HG03469 (cell line): ENCODE measurements at regions not wholly inside any gene's neighbourhood (a gene's known extent, or its start where the extent isn't known, plus 50 kb on each side); places are given as distances from the start of the nearest gene placed in this dataset.
"Not testable (repeated sequence)": the region's sequence is repeated elsewhere in the genome, so short reads cannot be mapped to it uniquely, and the experiment has no call there.

Experiments
- ATAC-seq: cut with Tn5 transposase; IDR thresholded peaks from one replicate; pipeline ENCODE4 v1.9.1; 2021; ENCODE audit warnings: mild to moderate bottlenecking, moderate library complexity, moderate number of reproducible peaks; ENCODE audit not compliant: unreplicated experiment

DNA sequence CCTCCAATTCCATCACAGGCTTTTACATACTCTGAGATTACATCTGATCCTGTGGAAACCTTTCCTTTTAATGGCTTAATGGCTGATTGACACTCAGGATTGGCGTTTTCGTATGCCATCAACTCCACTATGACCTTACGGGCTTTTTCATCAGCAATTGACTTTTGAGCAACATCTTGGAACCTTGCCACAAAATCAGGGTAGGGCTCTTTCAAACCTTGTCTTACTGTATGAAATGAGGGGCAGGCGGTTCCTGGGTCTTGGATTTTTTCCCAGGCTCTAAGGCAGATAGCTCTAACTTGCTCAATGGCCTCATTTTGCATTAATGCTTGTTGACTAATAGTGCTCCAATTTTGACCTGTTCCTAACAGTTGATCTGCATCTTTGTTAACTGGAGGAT is 250.9 kb upstream of the PRKCQ start:
- ATAC-seq: not testable (repeated sequence)

DNA sequence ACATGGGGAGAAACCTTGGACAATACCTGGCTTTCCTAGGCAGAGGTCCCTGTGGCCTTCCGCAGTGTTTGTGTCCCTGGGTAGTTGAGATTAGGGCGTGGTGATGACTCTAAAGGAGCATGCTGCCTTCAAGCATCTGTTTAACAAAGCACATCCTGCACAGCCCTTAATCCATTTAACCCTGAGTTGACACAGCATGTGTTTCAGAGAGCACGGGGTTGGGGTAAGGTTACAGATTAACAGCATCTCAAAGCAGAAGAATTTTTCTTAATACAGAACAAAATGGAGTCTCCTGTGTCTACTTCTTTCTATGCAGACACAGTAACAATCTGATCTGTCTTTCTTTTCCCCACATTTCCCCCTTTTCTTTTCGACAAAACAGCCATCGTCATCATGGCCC is 244.7 kb upstream of the PRKCQ start:
- ATAC-seq: not testable (repeated sequence)

DNA sequence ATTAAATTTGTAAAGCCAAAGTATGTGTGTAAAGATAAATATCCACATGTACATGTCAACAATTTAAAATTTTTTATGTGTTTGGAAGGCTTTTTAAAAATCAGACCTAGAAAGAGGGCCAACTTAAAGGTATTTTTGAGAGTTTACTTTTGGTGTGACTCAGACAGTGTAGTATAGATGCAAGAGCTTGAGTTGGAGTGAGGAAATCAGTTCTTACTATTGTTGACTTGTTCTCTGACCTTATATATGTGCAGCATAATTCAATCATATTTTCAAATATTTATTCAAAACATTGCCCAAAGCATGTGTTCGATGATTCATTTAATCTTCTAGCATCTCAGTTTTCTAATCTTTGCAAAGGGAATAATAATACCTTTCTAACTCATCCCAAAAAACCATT is 243.7 kb upstream of the PRKCQ start:
- ATAC-seq: no peak

DNA sequence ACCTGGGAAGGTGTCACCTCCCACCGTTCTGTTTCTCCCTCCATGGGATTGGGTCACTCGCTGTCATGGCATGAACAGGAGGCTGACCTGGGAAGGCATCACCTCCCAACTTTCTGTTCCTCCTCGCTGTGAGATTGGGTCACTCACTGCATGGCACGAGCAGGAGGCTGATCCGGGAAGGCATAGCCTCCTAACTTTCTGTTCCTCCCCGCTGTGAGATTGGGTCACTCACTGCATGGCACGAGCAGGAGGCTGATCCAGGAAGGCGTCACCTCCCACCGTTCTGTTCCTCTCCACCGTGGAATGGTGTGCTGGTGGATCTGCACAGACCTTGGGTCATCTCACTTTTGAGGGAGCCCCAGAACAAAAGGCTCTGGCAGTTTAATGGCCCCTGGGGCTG is 239.2 kb upstream of the PRKCQ start:
- no peak for ATAC-seq

DNA sequence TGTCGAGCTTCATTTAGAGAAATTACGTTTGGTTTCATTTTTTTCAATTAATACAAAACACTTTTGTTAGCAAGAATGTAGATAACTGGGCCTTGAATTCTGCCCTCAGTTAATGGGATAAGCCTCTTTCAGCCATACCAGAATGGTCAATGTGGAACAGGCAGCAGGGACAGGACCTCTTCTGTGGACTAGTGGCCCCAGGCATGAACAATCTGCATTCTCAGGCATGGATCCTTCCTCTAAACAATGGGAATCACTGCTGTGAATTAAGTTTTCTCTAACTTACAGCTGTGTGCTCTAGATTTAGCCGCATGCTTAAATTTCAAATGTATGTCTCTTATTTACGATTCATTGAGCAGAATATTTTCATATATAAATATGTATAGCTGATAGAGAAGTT is 237.7 kb upstream of the PRKCQ start:
- ATAC-seq: no peak

DNA sequence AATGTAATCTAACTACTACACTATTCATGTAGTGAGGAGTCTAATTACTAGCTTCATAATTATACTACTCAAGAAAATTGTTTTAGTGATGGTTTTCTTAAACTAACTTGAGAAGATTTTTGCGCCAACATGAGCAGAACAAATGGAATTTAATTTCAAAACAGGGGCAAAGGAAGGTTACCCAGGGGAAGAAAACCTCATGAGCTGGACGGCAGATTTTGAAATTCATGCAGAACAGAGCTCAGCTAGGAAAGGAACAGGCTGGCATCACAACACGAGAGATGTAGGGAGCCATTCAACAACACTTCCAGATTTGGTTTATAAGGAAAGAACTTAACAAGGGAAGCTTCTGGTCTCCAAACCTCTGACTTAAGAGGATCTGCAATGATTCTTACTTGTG is 235.3 kb upstream of the PRKCQ start:
- ATAC-seq: no peak

DNA sequence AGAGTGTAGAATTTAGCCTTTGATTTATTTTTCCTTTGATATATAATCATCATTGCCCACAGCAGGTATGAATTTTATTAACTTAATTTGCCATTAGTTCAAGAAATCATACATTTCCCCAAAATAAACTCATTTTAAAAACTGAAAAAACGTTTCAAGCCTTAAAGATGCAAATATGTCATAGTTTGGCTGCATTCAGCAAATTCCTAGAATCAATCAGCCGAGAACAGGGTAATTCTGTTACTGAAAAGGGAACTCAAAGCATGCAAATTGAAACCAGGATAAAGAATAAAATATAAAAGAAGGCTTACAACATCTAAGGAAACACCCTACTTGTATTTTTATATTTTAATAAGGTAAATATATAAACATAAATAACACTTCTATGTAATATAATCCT is 233.8 kb upstream of the PRKCQ start:
- ATAC-seq: no peak

DNA sequence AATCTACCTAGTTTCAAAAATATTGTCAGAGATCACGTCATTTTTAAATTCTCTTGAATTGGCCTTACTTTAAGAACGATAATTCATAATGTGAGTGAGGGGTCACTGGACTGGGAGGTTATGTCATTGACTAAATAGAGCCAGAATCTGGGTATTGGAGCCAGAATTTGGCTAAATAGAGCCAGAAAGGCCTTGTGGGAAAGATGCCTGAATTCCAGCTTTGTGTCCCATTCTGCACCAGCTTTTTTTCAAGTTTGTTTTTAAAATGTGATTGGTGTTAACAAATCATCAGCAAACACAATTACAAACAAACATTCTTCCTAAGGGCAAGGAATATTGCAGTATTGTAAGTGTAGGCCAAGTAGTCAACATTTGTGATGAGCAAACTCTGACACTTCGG is 233.2 kb upstream of the PRKCQ start:
- ATAC-seq: no peak

DNA sequence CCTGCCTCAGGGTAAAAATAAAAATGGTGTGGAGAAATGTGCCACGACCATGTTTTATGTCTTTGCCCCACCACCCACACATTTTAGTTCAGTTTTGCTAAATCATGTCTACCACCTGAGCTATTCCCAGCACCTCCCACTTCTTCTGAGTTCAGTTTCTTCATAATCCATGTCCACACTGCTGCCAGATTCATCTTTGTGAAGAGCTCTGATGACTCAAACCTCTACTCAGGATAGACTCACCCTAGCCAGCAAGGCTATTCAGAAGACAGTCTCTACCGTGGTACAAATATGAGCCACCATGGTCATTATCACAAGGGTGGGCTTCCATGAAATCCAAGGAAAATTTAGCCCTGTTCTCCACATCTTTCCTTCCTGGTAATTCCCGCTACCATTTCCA is 231.1 kb upstream of the PRKCQ start:
- no peak for ATAC-seq

DNA sequence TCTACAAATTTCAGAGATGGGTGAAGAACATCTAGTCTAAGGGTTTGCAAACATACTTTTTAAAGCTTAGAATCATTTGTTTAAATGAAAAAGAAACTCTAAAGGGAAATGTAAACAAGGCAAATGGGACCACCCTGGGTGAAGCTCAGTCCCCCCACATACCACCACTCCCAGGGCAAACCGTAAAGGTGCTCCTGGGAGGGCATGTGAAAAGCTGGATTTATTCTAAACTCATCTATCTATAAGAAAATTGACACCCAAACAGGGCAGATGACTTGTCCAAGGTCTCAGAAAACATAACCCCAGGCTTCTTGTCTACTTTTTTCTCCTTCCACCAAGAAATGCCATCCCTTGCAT is 223.3 kb upstream of the PRKCQ start:
- no peak for ATAC-seq

DNA sequence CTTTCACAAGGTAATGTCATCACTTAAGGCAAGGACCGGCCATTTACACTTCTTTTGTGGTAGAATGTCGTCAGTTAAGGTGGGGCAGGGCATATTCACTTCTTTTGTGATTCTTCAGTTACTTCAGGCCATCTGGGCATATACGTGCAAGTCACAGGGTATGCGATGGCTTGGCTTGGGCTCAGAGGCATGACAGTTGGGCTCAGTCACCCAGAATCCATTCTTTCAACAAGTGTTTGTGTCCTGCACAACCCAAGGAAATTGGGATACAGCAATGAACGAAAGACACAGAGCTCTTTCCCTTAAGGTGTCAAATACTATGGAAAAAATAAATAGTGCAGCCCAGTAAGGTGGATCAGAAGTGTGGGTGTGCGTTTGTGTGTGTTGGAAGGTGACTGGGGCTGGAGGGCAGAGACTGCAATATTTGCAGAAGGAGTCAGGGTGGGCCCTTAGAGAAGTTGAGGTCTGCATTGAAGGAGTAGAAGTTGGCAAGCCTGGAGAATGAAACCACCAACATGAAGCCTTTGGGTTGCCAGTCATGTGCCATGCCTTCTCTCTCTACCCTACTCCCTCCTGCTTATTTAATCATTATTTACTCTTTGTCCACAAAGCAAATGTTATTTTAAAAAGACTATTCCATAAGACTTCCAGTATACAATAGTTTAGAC is 222.8 kb upstream of the PRKCQ start:
- ATAC-seq: no peak

DNA sequence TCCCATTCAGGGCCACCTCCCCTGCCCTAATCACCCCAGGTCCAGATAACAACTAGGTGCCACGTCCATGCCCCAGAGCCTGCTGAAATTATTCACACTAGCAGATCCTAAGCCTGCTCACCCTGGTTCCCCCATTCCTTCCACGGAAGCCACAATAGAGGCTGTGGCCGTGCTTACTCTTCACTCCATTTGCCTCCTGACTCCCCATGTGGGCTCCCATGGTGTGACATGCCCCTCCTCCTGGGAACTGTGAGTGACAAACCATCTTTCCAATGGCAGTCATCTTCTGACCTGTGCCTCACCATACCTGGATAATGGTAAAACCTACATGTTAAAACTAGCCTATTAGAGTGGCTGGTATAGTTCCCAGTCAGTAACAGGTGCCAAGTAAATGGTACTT is 216.2 kb upstream of the PRKCQ start:
- no peak for ATAC-seq

DNA sequence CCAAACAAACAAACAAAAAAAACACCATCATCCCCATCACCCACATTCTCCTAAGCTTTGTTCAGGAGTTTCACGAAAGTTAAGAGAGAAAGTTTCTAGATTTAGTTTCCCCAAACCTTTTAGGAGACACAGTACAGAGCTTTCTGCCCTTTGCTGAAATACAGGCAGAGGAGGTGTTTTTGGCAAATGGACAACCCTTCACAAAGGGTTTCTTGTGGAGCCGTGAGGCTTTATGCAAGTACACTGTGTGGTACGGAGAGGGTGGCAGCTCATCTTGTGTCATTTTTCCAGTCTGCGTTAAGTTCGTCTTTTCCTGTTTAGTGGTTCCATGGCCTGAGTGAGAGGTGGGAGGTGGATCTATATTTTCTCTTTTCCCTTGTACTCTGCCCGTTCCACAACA is 215.5 kb upstream of the PRKCQ start:
- no peak for ATAC-seq

DNA sequence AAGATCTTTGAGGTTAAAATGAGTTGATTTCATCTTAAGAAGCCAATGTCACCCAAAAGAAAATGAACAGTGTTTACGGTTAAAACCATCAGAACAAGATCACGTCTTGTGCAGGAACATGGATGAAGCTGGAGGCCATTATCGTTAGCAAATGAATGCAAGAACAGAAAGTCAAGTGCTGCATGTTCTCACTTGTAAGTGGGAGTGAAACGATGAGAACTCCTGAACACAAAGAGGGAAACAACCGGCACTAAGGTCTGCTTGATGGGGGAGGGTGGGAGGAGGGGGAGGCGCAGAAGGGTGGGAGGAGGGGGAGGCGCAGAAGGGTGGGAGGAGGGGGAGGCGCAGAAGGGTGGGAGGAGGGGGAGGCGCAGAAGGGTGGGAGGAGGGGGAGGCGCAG is 214.8 kb upstream of the PRKCQ start:
- ATAC-seq: not testable (repeated sequence)

DNA sequence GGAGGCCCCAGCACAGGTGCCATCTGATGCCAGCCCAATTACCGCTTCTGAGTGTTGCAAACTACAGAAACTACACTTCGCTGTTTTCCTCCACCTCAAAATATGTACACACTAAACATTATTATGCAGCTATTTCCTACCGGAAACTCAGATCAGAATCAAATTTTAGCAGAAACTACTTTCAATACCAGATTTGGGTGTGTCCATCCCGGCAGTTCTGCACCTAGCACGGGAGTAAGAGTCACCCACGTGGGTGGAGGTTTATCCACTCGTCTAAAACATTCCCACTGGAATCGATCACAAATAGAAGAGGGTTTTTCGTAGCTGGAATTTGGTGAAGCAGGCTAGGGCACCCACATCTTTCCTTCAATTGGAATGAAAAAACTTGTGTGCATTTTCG is 214.4 kb upstream of the PRKCQ start:
- ATAC-seq: no peak

DNA sequence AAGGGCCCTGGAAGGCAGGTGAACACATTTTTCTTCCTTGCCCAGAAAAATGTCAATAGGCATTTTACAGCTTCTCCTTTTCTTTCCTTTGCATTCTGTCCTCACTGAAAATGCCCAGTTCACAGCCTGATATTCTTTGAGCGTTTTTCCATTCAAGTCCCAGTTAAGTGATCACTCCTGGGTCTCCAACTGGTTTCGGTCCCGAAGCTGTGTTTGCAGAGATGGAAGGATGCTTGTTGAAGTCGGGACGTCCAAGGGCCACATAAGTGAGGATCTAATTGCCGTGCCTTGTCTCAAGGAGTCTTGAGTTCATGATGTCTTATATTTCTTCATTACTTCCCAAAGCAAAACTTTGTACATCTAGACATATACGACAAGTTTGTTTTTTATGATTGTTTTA is 208.7 kb upstream of the PRKCQ start:
- ATAC-seq: no peak

DNA sequence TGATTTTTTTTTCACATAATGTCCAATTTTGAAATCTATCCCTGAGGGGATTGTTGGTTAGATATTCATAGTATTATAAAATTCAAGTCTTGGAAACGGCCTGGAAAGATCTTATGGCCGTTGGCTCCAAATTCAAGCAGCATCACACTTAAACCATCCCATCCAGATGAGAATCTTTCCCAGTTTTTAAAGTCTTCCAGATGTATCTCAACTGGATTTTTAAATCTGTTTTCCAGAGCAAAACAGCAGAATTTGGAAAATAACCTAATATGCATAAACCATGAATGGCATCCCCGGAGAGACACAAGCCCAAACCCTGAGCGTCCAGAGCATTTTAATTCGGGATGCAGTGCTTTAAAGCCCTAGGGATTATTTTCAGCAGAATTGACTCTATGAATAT is 208.2 kb upstream of the PRKCQ start:
- no peak for ATAC-seq

DNA sequence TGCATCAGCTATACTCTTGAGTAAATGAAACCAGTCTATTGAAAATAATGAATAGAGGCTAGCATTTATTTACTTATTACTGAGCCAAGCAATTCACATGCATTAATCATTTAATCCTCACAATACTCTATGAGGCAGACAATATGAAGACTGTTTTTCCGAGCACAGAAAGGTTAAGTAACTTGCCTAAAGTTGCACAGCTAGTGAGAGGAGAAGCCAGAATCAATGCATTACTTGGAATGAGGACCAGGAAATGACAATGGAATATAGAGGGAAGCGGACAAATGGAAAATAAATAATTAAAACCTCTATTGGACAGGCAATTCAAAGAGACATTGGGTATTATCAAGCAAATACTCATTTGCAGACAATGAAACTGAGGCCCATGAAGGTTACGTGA is 207.6 kb upstream of the PRKCQ start:
- no peak for ATAC-seq

DNA sequence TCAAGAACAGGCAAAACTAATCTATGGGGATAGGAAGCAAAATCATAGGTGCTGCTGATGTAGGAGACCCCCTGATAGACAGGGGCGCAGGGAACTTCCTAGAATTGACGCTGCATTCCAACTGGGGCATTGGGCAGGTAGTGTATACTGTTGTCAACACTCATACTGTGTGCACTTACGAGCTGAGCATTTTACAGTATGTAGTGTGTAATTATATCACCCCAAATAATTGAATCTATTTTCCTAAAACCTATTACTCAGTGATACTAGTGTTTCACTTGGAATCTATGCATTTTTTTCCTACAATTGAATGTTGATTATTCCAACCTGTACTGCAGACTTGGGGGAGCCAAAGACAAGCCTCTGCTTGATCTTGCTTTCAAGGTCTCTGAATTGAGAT is 207.0 kb upstream of the PRKCQ start:
- no peak for ATAC-seq

DNA sequence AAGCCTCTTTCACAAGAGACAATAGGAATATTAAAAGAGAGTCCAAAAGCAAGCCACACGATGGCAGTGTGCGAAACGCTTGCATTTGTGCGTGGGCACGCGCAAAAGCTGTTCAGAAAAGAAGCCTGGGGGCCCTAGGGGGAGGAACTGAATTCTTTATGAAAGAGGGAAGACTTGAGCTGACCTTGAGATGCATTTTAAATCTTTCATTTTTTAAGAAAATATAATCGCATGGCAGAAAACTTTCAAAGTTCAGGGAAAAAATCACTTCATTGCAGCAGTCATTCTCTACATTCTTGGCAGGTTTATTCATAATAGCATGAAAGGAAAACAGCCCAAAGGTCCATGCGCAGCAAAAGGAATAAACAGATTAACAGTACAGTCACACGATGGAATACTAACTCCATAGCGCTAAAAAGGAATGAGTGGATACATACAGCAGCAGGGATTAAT is 206.5 kb upstream of the PRKCQ start:
- ATAC-seq: no peak

DNA sequence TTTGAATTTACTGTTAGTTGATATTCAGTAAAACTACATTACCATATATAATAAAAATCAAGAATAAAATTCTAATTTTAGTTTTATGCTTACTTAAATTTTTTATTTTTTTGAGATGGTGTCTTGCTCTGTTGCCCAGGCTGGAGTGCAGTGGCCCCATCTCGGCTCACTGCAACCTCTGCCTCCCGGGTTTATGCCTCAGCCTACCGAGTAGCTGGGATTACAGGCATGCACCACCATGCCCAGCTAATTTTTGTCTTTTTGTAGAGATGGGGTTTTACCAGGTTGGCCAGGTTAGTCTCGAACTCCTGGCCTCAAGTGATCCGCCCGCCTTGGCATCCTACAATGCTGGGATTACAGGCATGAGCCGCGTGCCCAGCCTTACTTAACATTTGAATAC is 204.4 kb upstream of the PRKCQ start:
- ATAC-seq: not testable (repeated sequence)

DNA sequence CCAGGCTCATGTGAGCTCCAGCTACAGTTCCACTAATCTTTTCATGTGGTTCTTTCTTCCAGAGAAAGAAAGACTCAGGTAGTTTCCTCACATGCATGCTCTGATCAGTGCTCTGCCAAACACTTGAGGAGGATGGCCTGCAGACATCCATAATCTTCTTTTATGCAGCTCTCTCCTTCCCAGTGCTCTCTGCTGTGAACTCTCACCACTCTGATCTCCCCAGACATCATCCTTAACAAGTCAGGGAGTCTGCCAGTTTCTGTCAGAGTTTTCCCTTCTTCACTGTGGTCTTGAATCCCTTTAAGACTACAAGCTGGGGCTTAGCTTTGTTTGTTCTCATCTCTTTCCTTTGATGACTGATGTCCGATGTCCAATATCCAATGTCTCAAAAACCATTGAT is 203.4 kb upstream of the PRKCQ start:
- ATAC-seq: no peak

DNA sequence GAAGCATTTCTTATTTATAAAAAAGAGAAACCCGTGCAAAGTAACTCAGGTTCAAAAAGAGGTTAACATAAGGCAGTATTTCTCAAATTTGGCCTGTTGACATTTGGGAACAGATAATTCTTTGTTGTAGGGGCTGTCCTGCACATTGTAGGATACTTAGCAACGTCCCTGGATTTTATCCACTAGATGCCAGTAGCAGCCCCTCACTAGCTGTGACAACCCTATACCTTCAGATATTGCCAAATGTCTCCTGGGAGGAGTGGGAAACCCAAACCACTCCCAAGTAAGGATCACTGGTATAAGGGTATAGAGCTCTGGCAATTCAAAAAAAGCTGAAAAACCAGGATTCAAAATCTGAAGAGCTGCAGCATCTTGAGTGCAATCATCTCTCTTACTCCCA is 202.3 kb upstream of the PRKCQ start:
- ATAC-seq: no peak
